ENCODE measurements at regions not wholly inside any gene's neighbourhood (a gene's known extent, or its start where the extent isn't known, plus 50 kb on each side); places are given as distances from the start of the nearest gene placed in this dataset.

DNA sequence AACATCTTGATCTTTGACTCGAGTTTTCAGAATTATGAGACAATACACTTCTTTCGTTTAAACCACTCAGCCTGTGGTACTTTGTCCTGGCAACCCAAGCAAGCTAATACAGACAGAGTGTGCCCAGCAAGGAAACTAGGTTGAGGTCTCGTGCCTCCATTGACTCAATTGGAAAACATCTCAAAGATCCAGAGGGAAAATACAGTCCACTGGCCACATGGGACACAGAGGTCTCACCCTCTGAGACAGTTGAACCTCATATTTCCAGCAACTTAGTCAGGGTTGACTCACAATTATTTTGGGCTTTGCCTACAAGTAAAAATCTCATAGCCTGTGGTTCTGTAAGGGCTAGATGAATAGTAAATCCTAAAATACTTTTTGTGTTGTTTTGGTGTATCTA is 631.5 kb downstream of the MTRR start:
- Histone ChIP-seq H3K79me2 (replicated peaks; ENCODE audit: insufficient read depth, low read length) (no peaks in the 10 kb centered on the region), H4K20me1 (ENCODE audit: insufficient read depth) (no peaks in the 10 kb centered on the region), H3K9me3 (ENCODE audit: low read length) (no peaks in the 10 kb centered on the region), H2AFZ (ENCODE audit: low read depth, low read length) (no peak overlapping the region), H3K9ac (ENCODE audit: low read length) (no peak overlapping the region), H3K27me3 (ENCODE audit: insufficient read depth, low read depth, low read length) (no peaks in the 10 kb centered on the region), H3K4me3 (ENCODE audit: low read length) (no peak overlapping the region), H3K36me3 (ENCODE audit: insufficient read depth, low read length) (no peaks in the 10 kb centered on the region), H3K4me2 (ENCODE audit: low read length) (no peak overlapping the region), H3F3A (ENCODE audit: insufficient read depth, low read length, poor library complexity, severe bottlenecking) (no peaks in the 10 kb centered on the region), H3K27ac (ENCODE audit: low read length) (no peak overlapping the region), H3K9me2 (ENCODE audit: insufficient read depth, low read length) (no peaks in the 10 kb centered on the region)
- no peak for TF ChIP-seq EZH2 (IDR thresholded peaks at IDR 0.05; ENCODE audit: borderline replicate concordance, insufficient read depth, low read length, poor library complexity, severe bottlenecking)
- TF ChIP-seq MXI1 (conservative IDR thresholded peaks at IDR 0.05; ENCODE audit: poor library complexity, severe bottlenecking) = no peak
- no peak for TF ChIP-seq EP300 (conservative IDR thresholded peaks at IDR 0.05; ENCODE audit: poor library complexity, severe bottlenecking)
- TF ChIP-seq, protein P1, sequence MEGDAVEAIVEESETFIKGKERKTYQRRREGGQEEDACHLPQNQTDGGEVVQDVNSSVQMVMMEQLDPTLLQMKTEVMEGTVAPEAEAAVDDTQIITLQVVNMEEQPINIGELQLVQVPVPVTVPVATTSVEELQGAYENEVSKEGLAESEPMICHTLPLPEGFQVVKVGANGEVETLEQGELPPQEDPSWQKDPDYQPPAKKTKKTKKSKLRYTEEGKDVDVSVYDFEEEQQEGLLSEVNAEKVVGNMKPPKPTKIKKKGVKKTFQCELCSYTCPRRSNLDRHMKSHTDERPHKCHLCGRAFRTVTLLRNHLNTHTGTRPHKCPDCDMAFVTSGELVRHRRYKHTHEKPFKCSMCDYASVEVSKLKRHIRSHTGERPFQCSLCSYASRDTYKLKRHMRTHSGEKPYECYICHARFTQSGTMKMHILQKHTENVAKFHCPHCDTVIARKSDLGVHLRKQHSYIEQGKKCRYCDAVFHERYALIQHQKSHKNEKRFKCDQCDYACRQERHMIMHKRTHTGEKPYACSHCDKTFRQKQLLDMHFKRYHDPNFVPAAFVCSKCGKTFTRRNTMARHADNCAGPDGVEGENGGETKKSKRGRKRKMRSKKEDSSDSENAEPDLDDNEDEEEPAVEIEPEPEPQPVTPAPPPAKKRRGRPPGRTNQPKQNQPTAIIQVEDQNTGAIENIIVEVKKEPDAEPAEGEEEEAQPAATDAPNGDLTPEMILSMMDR (IDR thresholded peaks at IDR 0.05; ENCODE audit: poor library complexity, severe bottlenecking) = no peak
- TF ChIP-seq REST (IDR thresholded peaks at IDR 0.05; ENCODE audit: borderline replicate concordance) = no peak
- no peak for TF ChIP-seq RAD21 (conservative IDR thresholded peaks at IDR 0.05)
- TF ChIP-seq SMC3 (conservative IDR thresholded peaks at IDR 0.05; ENCODE audit: poor library complexity) = no peak
- TF ChIP-seq POLR2AphosphoS5 (IDR thresholded peaks at IDR 0.05) = no peak
- TF ChIP-seq TAF1 (IDR thresholded peaks at IDR 0.05; ENCODE audit: low read depth) = no peak

GRCh38 chr5:8505196-8505595 is 636.2 kb downstream of the MTRR start:
- Histone ChIP-seq H3K9me3 (ENCODE audit: low read length) (no peaks in the 10 kb centered on the region), H3K4me3 (ENCODE audit: low read length) (no peak overlapping the region), H3K79me2 (replicated peaks; ENCODE audit: insufficient read depth, low read length) (no peaks in the 10 kb centered on the region), H3K4me2 (ENCODE audit: low read length) (no peak overlapping the region), H2AFZ (ENCODE audit: low read depth, low read length) (no peak overlapping the region), H3K9me2 (ENCODE audit: insufficient read depth, low read length) (no peaks in the 10 kb centered on the region), H3K27ac (ENCODE audit: low read length) (no peak overlapping the region), H4K20me1 (ENCODE audit: insufficient read depth) (no peaks in the 10 kb centered on the region), H3K36me3 (ENCODE audit: insufficient read depth, low read length) (no peaks in the 10 kb centered on the region), H3K27me3 (ENCODE audit: insufficient read depth, low read depth, low read length) (no peaks in the 10 kb centered on the region), H3K9ac (ENCODE audit: low read length) (no peak overlapping the region), H3F3A (ENCODE audit: insufficient read depth, low read length, poor library complexity, severe bottlenecking) (no peaks in the 10 kb centered on the region)
- TF ChIP-seq RAD21 (conservative IDR thresholded peaks at IDR 0.05) = no peak
- TF ChIP-seq TAF1 (IDR thresholded peaks at IDR 0.05; ENCODE audit: low read depth) = no peak
- no peak for TF ChIP-seq MXI1 (conservative IDR thresholded peaks at IDR 0.05; ENCODE audit: poor library complexity, severe bottlenecking)

DNA sequence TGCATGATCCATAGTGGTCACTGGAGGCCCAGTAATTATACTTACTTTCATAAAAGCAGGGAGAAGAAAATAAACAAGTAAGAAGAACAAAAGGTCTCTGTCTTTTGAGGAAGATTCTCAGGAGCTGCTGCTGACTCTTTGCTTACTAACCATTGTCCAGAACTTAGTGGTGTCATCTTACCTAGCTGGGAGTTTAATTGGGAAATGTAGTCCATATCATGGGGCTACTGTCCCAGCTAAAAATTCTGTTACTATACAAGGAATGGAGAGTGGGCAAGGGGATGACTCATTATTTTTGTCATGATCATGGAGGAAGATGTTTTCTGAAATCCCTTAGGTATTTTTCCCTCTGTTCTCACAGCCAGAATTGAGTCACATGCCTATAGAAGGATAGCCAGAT is 639.3 kb downstream of the MTRR start:
- Histone ChIP-seq H3K79me2 (replicated peaks; ENCODE audit: insufficient read depth, low read length) (no peaks in the 10 kb centered on the region), H3F3A (ENCODE audit: insufficient read depth, low read length, poor library complexity, severe bottlenecking) (no peaks in the 10 kb centered on the region), H4K20me1 (ENCODE audit: insufficient read depth) (no peaks in the 10 kb centered on the region), H3K27ac (ENCODE audit: low read length) (no peak overlapping the region), H3K36me3 (ENCODE audit: insufficient read depth, low read length) (no peaks in the 10 kb centered on the region), H3K9me3 (ENCODE audit: low read length) (no peaks in the 10 kb centered on the region), H3K4me3 (ENCODE audit: low read length) (no peak overlapping the region), H3K27me3 (ENCODE audit: insufficient read depth, low read depth, low read length) (no peaks in the 10 kb centered on the region), H3K9ac (ENCODE audit: low read length) (no peak overlapping the region), H3K4me2 (ENCODE audit: low read length) (no peak overlapping the region), H3K9me2 (ENCODE audit: insufficient read depth, low read length) (no peaks in the 10 kb centered on the region), H2AFZ (ENCODE audit: low read depth, low read length) (no peak overlapping the region)
- TF ChIP-seq TAF1 (IDR thresholded peaks at IDR 0.05; ENCODE audit: low read depth) (no peak), POLR2AphosphoS5 (IDR thresholded peaks at IDR 0.05) (no peak), SMC3 (conservative IDR thresholded peaks at IDR 0.05; ENCODE audit: poor library complexity) (no peak), MXI1 (conservative IDR thresholded peaks at IDR 0.05; ENCODE audit: poor library complexity, severe bottlenecking) (no peak), EP300 (conservative IDR thresholded peaks at IDR 0.05; ENCODE audit: poor library complexity, severe bottlenecking) (no peak), REST (IDR thresholded peaks at IDR 0.05; ENCODE audit: borderline replicate concordance) (no peak), EZH2 (IDR thresholded peaks at IDR 0.05; ENCODE audit: borderline replicate concordance, insufficient read depth, low read length, poor library complexity, severe bottlenecking) (no peak), RAD21 (conservative IDR thresholded peaks at IDR 0.05) (no peak)
- TF ChIP-seq, protein P1 (IDR thresholded peaks at IDR 0.05; ENCODE audit: poor library complexity, severe bottlenecking) = no peak

Measured in neural cell (in vitro differentiated cells).